GM10266 (cell line): ENCODE measurements at regions not wholly inside any gene's neighbourhood (a gene's known extent, or its start where the extent isn't known, plus 50 kb on each side); places are given as distances from the start of the nearest gene placed in this dataset.

Experiments used
- DNase-seq: peaks from one replicate; pipeline ENCODE4 v3.0.0; 2012; ENCODE audit errors: extremely low spot score
- TF ChIP-seq, protein P1 (sequence below): IDR thresholded peaks from 2 replicates; pipeline ENCODE4 v1.5.1; 2012; ENCODE audit warnings: mild to moderate bottlenecking, low read depth; ENCODE audit not compliant: control insufficient read depth, insufficient read depth; ENCODE audit errors: missing control alignments

GRCh38 chr5:124808842-124809268 is 62.4 kb upstream of the ZNF608 start:
- TF ChIP-seq, protein P1, sequence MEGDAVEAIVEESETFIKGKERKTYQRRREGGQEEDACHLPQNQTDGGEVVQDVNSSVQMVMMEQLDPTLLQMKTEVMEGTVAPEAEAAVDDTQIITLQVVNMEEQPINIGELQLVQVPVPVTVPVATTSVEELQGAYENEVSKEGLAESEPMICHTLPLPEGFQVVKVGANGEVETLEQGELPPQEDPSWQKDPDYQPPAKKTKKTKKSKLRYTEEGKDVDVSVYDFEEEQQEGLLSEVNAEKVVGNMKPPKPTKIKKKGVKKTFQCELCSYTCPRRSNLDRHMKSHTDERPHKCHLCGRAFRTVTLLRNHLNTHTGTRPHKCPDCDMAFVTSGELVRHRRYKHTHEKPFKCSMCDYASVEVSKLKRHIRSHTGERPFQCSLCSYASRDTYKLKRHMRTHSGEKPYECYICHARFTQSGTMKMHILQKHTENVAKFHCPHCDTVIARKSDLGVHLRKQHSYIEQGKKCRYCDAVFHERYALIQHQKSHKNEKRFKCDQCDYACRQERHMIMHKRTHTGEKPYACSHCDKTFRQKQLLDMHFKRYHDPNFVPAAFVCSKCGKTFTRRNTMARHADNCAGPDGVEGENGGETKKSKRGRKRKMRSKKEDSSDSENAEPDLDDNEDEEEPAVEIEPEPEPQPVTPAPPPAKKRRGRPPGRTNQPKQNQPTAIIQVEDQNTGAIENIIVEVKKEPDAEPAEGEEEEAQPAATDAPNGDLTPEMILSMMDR, result no peak
- no peak for DNase-seq

DNA sequence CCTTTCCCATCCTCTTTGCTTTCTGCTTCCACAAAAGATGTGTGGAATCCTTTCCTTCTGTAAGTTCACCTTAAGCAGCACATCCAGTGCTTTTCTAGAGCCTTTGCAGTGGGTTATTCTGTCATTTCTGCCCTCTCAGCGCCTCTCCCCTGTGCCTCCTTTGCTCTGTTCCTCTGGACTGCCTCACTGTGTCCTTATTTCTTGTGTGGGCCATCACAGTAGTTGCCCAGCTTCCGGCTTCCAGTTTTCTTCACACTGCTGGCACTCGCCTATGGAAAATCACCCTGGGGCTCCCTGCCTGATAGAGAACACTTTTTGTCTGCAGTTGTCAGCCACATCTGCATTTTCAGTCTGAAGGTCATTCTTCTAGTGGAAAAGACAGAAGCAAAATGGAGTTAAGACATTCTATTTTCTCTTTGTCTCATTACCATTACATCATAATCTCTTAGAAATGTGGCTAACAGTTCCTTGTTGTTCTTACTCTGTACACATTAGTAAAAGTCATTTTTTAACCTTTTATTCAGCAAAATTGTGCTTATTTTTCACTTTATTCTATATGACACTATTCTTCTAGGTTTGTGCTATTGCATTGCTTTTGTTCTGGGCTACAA is 64.1 kb upstream of the ZNF608 start:
- TF ChIP-seq, protein P1, result no peak
- no peak for DNase-seq

DNA sequence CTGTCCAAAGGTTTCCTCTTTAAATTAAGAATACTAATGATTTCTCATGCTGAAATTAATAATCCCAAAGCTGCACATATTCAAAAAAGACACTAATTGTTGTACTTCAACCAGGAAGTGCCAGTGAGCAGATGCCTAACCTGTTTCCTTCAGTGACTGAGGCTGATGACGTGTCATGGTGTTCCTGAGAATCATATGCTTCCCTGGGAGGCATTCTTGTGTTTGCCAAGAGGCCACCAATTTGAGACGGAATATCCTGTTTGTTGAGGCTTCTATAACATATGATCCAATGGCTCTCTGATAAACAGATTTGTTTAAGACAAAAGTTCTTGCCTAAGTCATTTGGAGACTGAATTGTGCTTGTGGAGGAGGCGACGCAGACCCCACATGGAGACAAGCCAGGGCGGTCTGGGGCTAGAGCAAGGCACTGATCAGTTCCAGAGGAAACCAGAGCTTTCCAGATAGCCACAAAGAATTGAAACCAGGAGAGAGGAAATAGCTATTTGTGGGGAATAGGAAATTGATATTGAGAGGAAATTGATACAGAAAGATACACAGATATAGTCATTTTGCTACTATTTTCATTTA is 66.4 kb upstream of the ZNF608 start:
- TF ChIP-seq, protein P1, result no peak
- DNase-seq, result no peak

DNA sequence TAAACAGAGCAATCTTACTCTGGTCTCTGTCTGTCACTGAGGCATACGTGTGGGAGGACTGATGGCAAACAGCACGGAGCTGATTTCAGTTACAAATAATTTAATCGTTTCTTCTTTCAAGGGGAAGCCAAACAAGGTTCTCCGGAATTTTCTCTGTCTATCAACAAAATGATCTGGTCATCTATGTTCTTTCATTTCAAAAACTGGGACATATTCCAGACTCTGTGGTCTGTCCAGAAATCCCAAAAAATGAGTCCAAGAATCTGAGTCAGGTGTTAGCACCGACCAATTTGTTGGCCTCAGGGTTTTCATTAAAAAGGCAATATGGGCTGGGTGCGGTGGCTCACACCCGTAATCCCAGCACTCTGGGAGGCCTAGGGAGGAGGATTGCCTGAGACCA is 69.9 kb upstream of the ZNF608 start:
- TF ChIP-seq, protein P1, result no peak
- no peak for DNase-seq

DNA sequence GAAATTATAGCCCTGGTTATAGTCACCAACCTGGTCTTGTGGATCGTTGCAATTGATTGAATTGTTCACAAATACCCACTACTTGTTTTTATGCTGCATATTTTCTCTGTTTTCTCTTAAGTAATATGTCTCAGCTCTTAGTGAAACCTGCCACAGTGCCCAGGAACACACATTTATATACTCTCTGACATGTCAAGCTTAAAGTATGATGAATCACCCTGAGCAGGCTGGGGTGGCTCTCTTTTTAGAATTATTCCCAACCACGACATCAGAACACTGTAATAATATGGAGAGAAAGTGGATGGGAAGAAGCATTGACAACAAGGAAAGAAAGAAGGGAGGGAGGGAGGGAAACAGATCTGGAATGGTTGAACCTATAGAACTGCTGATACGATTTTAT is 72.8 kb upstream of the ZNF608 start:
- TF ChIP-seq, protein P1, result no peak
- DNase-seq, result no peak

DNA sequence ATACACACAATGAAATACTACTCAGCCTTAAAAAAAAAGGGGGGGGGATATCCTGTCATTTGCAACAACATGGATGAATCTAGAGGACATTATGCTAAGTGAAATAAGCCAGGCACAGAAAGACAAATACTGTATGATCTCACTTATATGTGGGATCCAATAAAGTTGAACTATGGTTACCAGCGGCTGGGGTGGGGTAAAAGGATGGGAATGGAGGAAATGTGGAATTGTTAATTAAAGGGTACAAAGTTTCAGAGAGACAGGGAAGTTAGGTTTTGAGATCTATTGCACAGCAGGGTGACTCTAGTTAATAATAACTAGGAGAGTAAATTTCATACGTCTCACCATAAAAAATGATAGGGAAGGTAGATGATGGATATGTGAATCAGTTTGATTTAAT is 76.2 kb upstream of the ZNF608 start:
- no peak for DNase-seq
- TF ChIP-seq, protein P1, result no peak

DNA sequence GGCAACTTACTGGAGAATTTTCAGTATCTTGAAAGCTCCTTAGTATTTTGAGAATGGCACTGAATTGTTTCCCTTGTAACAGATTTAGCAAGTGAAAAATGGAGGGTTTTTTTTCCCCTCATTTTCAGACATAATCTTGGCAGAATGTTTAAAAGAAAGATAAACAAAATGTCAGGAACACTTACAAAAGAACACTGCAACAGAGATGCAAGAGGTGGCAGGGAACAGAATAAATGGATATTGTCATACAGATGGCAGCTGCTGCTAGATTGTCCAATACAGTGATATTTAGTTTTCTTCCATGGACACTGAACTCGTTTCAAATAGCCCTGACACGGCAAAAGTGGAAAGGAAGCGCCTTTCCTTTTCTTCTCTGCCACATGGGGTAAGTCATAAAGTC is 76.9 kb upstream of the ZNF608 start:
- TF ChIP-seq, protein P1, result no peak
- DNase-seq, result no peak
